ENCODE measurements at regions not wholly inside any gene's neighbourhood (a gene's known extent, or its start where the extent isn't known, plus 50 kb on each side); places are given as distances from the start of the nearest gene placed in this dataset.
"Not testable (repeated sequence)": the region's sequence is repeated elsewhere in the genome, so short reads cannot be mapped to it uniquely, and the experiment has no call there.

GRCh38 chr20:47857569-47858464 lies 72.5 kb upstream of the SULF2 start:
- H3K9ac ChIP-seq (ENCODE audit: low read length): no peak overlapping the region
- H3K9me3 ChIP-seq (ENCODE audit: control insufficient read depth, insufficient read depth, low read depth, low read length): peaks cover 17% of the 10 kb centered on the region
- H3K4me3 ChIP-seq (ENCODE audit: low read depth, low read length): no peak overlapping the region
- no peaks in the 10 kb centered on the region for H3K36me3 ChIP-seq (ENCODE audit: control insufficient read depth, insufficient read depth, low read length)
- peaks cover 15% of the 10 kb centered on the region for H3K4me1 ChIP-seq (ENCODE audit: control insufficient read depth, insufficient read depth, low read length)
- H3K27me3 ChIP-seq (ENCODE audit: control insufficient read depth, insufficient read depth, low read length): no peaks in the 10 kb centered on the region
- peak overlapping the region; percentile 16; the same call in 1 of the 2 replicates for H3K27ac ChIP-seq (ENCODE audit: low read depth, low read length)

- Histone ChIP-seq H3K36me3 (ENCODE audit: control insufficient read depth, insufficient read depth, low read length) (no peaks in the 10 kb centered on the region), H3K9me3 (ENCODE audit: control insufficient read depth, insufficient read depth, low read depth, low read length) (peaks cover 22% of the 10 kb centered on the region), H3K4me1 (ENCODE audit: control insufficient read depth, insufficient read depth, low read length) (peaks cover 15% of the 10 kb centered on the region), H3K27me3 (ENCODE audit: control insufficient read depth, insufficient read depth, low read length) (no peaks in the 10 kb centered on the region), H3K4me3 (ENCODE audit: low read depth, low read length) (no peak overlapping the region), H3K9ac (ENCODE audit: low read length) (no peak overlapping the region), H3K27ac (ENCODE audit: low read depth, low read length) (peak overlapping the region; percentile 16; the same call in 1 of the 2 replicates)
These were observed 71.9 kb upstream of the SULF2 start for GRCh38 chr20:47857187-47857568.

- no peaks in the 10 kb centered on the region for H3K27me3 ChIP-seq (ENCODE audit: control insufficient read depth, insufficient read depth, low read length)
- no peak overlapping the region for H3K4me3 ChIP-seq (ENCODE audit: low read depth, low read length)
- no peak overlapping the region for H3K27ac ChIP-seq (ENCODE audit: low read depth, low read length)
- no peak overlapping the region for H3K9ac ChIP-seq (ENCODE audit: low read length)
- peaks cover 22% of the 10 kb centered on the region for H3K9me3 ChIP-seq (ENCODE audit: control insufficient read depth, insufficient read depth, low read depth, low read length)
- H3K36me3 ChIP-seq (ENCODE audit: control insufficient read depth, insufficient read depth, low read length): no peaks in the 10 kb centered on the region
- peaks cover 15% of the 10 kb centered on the region for H3K4me1 ChIP-seq (ENCODE audit: control insufficient read depth, insufficient read depth, low read length)
These were observed 70.5 kb upstream of the SULF2 start for GRCh38 chr20:47855799-47856198.

- Histone ChIP-seq H3K27ac (ENCODE audit: low read depth, low read length) (no peak overlapping the region), H3K9me3 (ENCODE audit: control insufficient read depth, insufficient read depth, low read depth, low read length) (peaks cover 22% of the 10 kb centered on the region), H3K4me3 (ENCODE audit: low read depth, low read length) (no peak overlapping the region), H3K36me3 (ENCODE audit: control insufficient read depth, insufficient read depth, low read length) (no peaks in the 10 kb centered on the region), H3K27me3 (ENCODE audit: control insufficient read depth, insufficient read depth, low read length) (no peaks in the 10 kb centered on the region), H3K9ac (ENCODE audit: low read length) (no peak overlapping the region), H3K4me1 (ENCODE audit: control insufficient read depth, insufficient read depth, low read length) (peaks cover 15% of the 10 kb centered on the region)
These were observed 69.5 kb upstream of the SULF2 start for GRCh38 chr20:47854687-47855212.

- no peak overlapping the region for H3K27ac ChIP-seq (ENCODE audit: low read depth, low read length)
- no peaks in the 10 kb centered on the region for H3K36me3 ChIP-seq (ENCODE audit: control insufficient read depth, insufficient read depth, low read length)
- H3K27me3 ChIP-seq (ENCODE audit: control insufficient read depth, insufficient read depth, low read length): no peaks in the 10 kb centered on the region
- no peaks in the 10 kb centered on the region for H3K4me1 ChIP-seq (ENCODE audit: control insufficient read depth, insufficient read depth, low read length)
- peaks cover 22% of the 10 kb centered on the region for H3K9me3 ChIP-seq (ENCODE audit: control insufficient read depth, insufficient read depth, low read depth, low read length)
- H3K9ac ChIP-seq (ENCODE audit: low read length): no peak overlapping the region
- no peak overlapping the region for H3K4me3 ChIP-seq (ENCODE audit: low read depth, low read length)
These were observed 66.5 kb upstream of the SULF2 start for GRCh38 chr20:47851774-47852173.

GRCh38 chr20:47850146-47850545 lies 64.9 kb upstream of the SULF2 start:
- Histone ChIP-seq H3K4me1 (ENCODE audit: control insufficient read depth, insufficient read depth, low read length) (peaks cover 3% of the 10 kb centered on the region; the same call in 1 of the 2 replicates), H3K27me3 (ENCODE audit: control insufficient read depth, insufficient read depth, low read length) (no peaks in the 10 kb centered on the region), H3K4me3 (ENCODE audit: low read depth, low read length) (no peak overlapping the region), H3K27ac (ENCODE audit: low read depth, low read length) (no peak overlapping the region), H3K9me3 (ENCODE audit: control insufficient read depth, insufficient read depth, low read depth, low read length) (peaks cover 14% of the 10 kb centered on the region), H3K9ac (ENCODE audit: low read length) (no peak overlapping the region), H3K36me3 (ENCODE audit: control insufficient read depth, insufficient read depth, low read length) (no peaks in the 10 kb centered on the region)

- H3K9ac ChIP-seq (ENCODE audit: low read length): no peak overlapping the region
These were observed 64.3 kb upstream of the SULF2 start for GRCh38 chr20:47849596-47849995.

GRCh38 chr20:47849006-47849405 lies 63.7 kb upstream of the SULF2 start:
- no peak overlapping the region for H3K4me3 ChIP-seq (ENCODE audit: low read depth, low read length)
- H3K27ac ChIP-seq (ENCODE audit: low read depth, low read length): no peak overlapping the region
- H3K36me3 ChIP-seq (ENCODE audit: control insufficient read depth, insufficient read depth, low read length): no peaks in the 10 kb centered on the region
- H3K9me3 ChIP-seq (ENCODE audit: control insufficient read depth, insufficient read depth, low read depth, low read length): peaks cover 14% of the 10 kb centered on the region
- H3K27me3 ChIP-seq (ENCODE audit: control insufficient read depth, insufficient read depth, low read length): no peaks in the 10 kb centered on the region
- no peak overlapping the region for H3K9ac ChIP-seq (ENCODE audit: low read length)
- H3K4me1 ChIP-seq (ENCODE audit: control insufficient read depth, insufficient read depth, low read length): peaks cover 7% of the 10 kb centered on the region

More at GRCh38 chr20:47849596-47849995, 64.3 kb upstream of the SULF2 start:
- Histone ChIP-seq H3K27ac (ENCODE audit: low read depth, low read length) (no peak overlapping the region), H3K9me3 (ENCODE audit: control insufficient read depth, insufficient read depth, low read depth, low read length) (peaks cover 14% of the 10 kb centered on the region), H3K36me3 (ENCODE audit: control insufficient read depth, insufficient read depth, low read length) (no peaks in the 10 kb centered on the region), H3K4me1 (ENCODE audit: control insufficient read depth, insufficient read depth, low read length) (peaks cover 3% of the 10 kb centered on the region; the same call in 1 of the 2 replicates), H3K27me3 (ENCODE audit: control insufficient read depth, insufficient read depth, low read length) (no peaks in the 10 kb centered on the region), H3K4me3 (ENCODE audit: low read depth, low read length) (no peak overlapping the region)

GRCh38 chr20:47848534-47848933 lies 63.3 kb upstream of the SULF2 start:
- H3K27ac ChIP-seq (ENCODE audit: low read depth, low read length); H3K27me3 ChIP-seq (ENCODE audit: control insufficient read depth, insufficient read depth, low read length); H3K36me3 ChIP-seq (ENCODE audit: control insufficient read depth, insufficient read depth, low read length); H3K9ac ChIP-seq (ENCODE audit: low read length); H3K4me3 ChIP-seq (ENCODE audit: low read depth, low read length); H3K4me1 ChIP-seq (ENCODE audit: control insufficient read depth, insufficient read depth, low read length): not testable (repeated sequence)
- H3K9me3 ChIP-seq (ENCODE audit: control insufficient read depth, insufficient read depth, low read depth, low read length): peaks cover 12% of the 10 kb centered on the region

- Histone ChIP-seq H3K27ac (ENCODE audit: low read depth, low read length) (no peak overlapping the region), H3K36me3 (ENCODE audit: control insufficient read depth, insufficient read depth, low read length) (no peaks in the 10 kb centered on the region), H3K9ac (ENCODE audit: low read length) (no peak overlapping the region), H3K9me3 (ENCODE audit: control insufficient read depth, insufficient read depth, low read depth, low read length) (peaks cover 7% of the 10 kb centered on the region), H3K4me1 (ENCODE audit: control insufficient read depth, insufficient read depth, low read length) (peaks cover 8% of the 10 kb centered on the region), H3K27me3 (ENCODE audit: control insufficient read depth, insufficient read depth, low read length) (no peaks in the 10 kb centered on the region), H3K4me3 (ENCODE audit: low read depth, low read length) (no peak overlapping the region)
These were observed 62.7 kb upstream of the SULF2 start for GRCh38 chr20:47847884-47848485.

GRCh38 chr20:47847220-47847619 lies 61.9 kb upstream of the SULF2 start:
- not testable (repeated sequence) for H3K27ac ChIP-seq (ENCODE audit: low read depth, low read length)

More at GRCh38 chr20:47847220-47847619, 61.9 kb upstream of the SULF2 start:
- H3K27me3 ChIP-seq (ENCODE audit: control insufficient read depth, insufficient read depth, low read length); H3K4me1 ChIP-seq (ENCODE audit: control insufficient read depth, insufficient read depth, low read length); H3K36me3 ChIP-seq (ENCODE audit: control insufficient read depth, insufficient read depth, low read length); H3K9ac ChIP-seq (ENCODE audit: low read length); H3K9me3 ChIP-seq (ENCODE audit: control insufficient read depth, insufficient read depth, low read depth, low read length); H3K4me3 ChIP-seq (ENCODE audit: low read depth, low read length): not testable (repeated sequence)
